Muscle of back (tissue), 3 donors: ENCODE measurements at regions not wholly inside any gene's neighbourhood (a gene's known extent, or its start where the extent isn't known, plus 50 kb on each side); places are given as distances from the start of the nearest gene placed in this dataset.

Experiments
- DNase-seq, 3 donors: peaks; one replicate each; pipeline versions ENCODE4 v3.0.0 to v3.0.0-alpha.2; 2013

DNA sequence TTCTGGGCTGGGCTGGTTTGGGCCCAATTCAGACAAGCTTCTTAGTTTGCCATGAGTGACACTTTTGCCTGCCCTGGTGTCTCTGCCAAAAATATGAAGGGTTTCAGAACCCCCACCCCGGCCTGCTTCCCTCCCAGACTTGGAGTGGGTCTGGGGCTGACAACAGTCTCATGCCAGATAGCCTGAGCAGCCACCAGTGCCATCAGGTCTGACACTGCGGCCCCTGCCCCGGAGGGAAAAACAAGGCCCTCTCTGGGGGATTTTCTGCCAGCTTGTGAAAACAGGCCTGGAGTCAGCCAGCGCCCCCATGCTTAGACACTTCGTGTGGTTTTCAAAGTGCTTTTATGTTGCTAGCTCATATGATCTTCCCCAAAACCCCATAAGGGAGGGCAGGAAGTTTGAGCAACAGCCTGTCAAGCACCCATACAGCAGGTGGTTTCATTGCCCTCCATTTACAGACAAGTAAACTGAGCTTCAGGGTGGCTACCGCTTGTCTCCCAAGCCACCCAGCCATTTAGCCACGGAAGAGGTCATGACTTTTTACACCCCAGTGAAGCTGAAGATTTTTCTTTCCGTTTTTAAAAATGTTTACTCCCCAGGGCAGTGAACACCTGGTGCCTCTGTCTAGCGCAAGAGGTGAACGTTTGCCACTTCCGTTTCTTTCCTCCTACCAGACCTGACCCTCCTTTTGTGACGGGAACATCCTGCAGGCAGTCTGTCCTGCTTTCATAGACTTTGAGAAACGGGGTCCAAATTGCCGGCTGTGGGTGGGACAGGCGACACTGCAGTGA lies 300.6 kb downstream of the SEC14L1 start:
- peak in 1 of 3 donors; percentile 42 for DNase-seq

DNA sequence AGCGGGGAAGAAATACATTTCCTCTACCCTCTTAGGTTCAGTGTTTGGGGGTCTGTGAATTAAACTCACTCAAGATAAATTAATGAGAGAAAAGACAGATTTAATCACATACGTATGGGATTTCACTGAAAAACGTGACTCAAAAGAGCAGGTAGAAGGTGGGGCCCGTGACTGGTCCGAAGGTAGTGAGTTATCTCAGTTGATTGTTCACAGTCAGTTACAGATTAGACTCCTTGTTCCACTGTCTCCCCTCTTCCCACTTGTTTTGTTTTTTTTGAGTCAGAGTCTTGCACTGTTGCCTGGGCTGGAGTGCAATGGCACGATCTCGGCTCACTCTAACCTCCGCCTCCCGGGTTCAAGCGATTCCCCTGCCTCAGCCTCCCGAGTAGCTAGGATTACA lies 301.2 kb downstream of the SEC14L1 start:
- DNase-seq: no peak

GRCh38 chr17:77442976-77443747 lies 302.4 kb downstream of the SEC14L1 start:
- no peak for DNase-seq

GRCh38 chr17:77443748-77444260 lies 303.0 kb downstream of the SEC14L1 start:
- no peak for DNase-seq

GRCh38 chr17:77444628-77444983 lies 303.8 kb downstream of the SEC14L1 start:
- DNase-seq: peak in 1 of 3 donors; percentile 80

DNA sequence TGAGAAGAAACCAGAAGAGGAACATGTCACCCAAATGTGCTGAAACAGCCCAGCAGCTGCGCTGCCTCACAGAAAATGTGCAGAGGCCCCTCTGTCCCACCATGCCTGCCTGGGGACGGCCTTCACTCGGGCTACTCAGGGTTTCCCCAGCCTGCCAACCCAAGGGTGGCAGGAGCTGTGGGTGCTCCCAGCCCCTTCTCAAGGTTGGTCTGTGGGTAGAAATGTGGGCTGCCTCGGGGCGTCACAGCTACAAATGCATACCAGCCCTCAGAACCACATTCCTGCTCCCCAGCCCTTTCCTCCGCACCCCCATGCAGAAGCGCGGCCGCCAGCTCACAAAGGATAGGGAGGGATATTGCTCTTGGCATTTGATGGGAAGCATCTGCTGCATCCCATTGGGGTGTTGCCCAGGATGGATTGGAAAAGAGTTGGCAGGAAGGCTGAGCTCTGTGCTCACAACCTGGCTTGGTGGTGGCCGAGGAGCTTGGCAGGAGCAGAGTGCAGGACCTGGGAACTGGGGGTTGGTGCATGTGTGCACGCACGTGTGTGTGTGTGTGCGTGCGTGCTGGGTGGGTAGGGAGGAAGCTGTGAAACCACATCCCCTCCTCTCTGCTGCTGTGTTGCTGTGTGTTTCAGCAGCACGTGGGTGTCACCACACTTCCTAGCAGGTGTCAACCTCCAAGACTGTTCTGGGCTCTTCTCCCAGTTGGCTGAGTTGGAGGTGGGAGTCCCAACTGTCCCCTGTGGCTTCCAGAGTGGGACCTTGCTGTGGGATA lies 304.4 kb downstream of the SEC14L1 start:
- DNase-seq: peak in 1 of 3 donors; percentile 84

DNA sequence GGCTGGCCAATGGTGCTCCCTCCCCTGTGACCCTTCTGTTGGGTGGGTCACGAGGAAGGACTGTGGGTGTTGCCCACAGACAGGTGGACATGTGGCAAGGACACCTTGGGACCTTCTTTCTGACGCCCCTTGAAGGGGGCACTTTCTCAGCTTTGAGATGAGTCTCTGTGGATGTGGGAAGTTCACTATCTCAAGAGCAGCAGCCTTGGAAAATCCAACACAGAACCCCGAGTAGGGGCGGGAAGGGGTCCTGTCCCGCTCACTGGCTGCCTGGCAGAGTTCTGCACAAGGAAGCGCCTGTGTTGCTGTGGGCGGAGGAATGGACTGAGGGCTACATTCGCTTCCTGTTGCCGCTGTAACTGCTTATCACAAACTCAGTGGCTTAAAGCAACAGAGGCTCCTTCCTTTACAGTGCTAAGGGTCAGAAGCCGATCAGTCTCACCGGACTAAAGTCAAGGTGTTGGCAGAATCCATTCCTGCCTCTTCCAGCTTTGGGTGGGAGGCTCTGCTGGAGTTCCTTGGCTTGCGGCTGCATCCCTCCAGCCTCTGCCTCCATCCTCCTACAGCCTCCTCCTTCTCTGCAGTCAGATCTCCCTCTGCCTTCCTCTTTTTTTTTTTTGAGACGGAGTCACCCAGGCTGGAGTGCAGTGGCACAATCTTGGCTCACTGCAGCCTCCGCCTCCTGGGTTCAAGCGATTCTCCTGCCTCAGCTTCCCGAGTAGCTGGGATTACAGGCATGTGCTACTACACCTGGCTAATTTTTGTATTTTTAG lies 305.2 kb downstream of the SEC14L1 start:
- peak in 1 of 3 donors; percentile 56 for DNase-seq

DNA sequence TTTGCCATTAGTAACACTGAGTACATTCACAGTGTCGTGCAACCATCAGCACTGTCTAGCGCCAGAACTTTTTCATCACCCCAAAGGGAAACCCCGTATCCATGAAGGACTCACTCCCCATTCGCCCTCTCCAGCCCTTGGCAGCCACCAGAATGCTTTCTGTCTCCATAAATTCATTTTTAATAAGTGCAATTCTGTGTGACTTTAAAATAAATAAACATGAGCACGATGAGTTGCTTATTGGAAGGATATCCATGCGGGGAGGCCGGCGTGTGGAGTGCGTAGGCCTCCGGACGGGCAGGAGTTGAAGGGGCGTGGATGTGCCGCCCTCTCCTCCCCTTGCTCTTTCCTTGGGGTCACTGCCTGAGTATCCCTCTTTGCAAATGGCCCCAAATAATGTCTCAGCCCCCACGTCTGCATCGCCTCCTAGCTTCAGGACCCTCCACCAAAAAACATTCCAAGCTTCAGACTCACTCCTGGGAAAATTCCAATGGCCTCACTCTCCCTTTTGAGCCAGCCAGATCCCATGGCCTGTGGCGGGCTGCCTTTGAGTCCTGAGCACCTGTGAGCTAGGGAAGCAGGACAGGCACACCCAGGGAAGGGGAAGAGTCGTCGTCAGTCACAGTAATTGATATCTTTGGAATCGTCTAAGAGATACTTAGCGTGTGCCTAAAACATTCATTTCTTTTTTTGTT lies 306.3 kb downstream of the SEC14L1 start:
- no peak for DNase-seq

DNA sequence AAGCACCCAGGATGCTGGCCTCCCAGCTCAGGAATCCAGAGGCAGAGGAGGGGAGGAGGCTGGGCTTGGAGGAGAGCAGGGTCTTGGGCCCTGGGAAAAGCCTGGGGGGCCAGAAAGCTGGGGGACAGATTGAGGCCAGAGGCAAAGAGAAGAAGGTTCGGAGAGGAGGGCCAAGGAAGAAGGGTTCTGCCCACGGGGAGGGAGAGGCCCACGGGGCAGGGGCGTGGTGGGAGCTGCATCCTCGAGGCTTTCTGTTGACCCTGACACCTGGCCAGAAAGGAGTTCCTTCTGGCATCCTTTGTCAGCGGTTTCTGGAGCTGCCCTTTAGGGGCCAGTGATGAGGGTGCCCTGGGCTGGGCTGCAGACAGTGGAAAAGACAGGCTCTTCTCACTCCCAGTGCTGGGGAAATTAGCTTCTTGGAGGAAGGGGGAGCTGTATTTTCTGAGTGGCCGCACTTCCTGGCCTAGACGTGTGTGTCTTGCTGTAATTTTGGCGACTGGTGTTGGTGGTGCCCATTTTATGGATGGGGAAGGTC lies 308.7 kb downstream of the SEC14L1 start:
- no peak for DNase-seq

GRCh38 chr17:77449908-77450741 lies 309.4 kb downstream of the SEC14L1 start:
- DNase-seq: peak in 1 of 3 donors; percentile 78

GRCh38 chr17:77450742-77451244 lies 310.0 kb downstream of the SEC14L1 start:
- no peak for DNase-seq

GRCh38 chr17:77451245-77451893 lies 310.6 kb downstream of the SEC14L1 start:
- DNase-seq: peak in 2 of 3 donors; percentile 81 to 89

DNA sequence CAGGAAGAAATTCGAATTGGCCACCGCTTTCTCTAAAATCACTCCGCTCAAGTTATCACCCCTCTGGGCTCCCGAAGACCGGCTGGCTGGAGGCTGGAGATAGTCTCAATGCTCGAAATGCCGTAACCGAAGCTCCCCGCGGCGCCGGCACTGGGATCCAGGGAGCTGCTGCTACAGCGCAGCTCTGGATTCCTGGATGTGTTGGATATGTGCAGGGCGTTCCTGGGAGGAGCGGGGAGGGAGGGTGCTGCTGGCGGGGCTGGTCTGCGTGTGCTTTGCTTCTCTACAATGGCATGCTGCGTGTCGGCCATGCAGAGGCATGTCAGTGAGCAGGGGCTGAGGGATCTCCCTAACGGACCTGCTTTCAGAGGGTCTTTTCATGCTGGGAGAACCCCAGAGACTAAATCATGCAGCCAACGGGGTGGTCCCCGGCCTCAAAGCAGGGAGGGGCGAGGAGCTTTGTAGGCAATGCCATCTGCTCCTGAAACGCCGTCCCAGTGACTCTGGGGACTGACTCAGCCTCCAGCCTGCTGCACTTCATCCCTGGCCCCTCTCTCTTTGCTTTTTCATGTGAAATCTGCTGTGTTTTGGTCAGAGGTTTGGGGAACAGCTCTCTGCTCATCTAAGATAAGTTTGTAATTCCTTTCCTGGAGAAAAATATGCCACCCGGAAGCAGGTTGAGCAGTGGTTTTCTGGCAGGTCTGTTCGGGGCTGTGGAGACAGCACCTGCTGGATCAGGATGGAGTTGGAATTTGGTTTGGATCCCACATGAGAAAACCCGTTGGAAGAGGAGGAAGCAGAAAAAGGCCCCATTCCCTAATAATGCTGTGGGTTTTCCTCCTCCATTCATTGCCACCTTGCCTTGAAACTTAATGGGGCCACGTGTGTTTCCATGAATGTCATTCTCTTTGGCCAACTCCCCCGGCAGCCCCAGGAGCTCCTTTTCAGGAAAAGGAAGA lies 311.4 kb downstream of the SEC14L1 start:
- DNase-seq: peak in 1 of 3 donors; percentile 89

DNA sequence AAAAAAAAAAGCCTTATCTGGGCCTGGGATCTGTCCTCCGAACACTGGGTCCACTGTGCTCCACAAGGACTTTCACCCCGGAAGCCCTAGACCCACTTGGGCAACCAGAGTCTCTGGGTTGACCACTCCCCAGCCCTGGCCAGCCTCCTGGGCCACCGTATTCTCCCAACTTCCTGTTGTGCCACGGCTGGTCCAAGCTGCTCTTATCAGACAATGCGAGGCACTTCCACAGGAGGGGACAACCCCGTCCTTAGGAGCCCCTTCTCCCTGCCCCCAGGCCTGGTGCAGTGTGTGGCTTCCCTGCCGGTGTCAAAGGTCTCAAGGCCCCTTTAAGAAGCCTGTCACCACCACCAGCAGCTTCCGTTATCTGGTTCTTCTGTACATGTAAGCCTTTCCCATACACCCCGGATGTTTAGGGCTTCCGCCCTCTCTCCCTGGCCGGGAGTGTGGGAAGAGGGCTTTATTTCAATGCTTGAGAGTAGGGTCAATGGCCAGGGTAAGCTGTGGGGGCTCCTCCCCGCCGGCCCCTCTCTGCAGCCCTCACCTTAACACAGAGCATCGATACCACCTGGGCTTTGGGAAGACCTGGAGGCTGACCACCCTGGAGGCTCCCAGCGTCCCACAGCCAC lies 313.0 kb downstream of the SEC14L1 start:
- no peak for DNase-seq

GRCh38 chr17:77454242-77455095 lies 313.7 kb downstream of the SEC14L1 start:
- DNase-seq: no peak
